ENCODE measurements at regions not wholly inside any gene's neighbourhood (a gene's known extent, or its start where the extent isn't known, plus 50 kb on each side); places are given as distances from the start of the nearest gene placed in this dataset.
A peak's percentile ranks its signal among the peaks of the same experiment; 100 is the strongest.

- TF ChIP-seq POLR2AphosphoS5 (IDR thresholded peaks at IDR 0.05; ENCODE audit: low read depth) (no peak), EZH2 (IDR thresholded peaks at IDR 0.05; ENCODE audit: low read depth, unreplicated experiment) (no peak), ZNF114 (CRISPR knock-in tag; IDR thresholded peaks at IDR 0.05) (no peak), NANOG (IDR thresholded peaks at IDR 0.05; ENCODE audit: borderline replicate concordance) (no peak), CREB1 (CRISPR knock-in tag; IDR thresholded peaks at IDR 0.05; ENCODE audit: low read depth) (no peak), JUNB (IDR thresholded peaks at IDR 0.05; ENCODE audit: unreplicated experiment) (no peak), ZNF331 (CRISPR knock-in tag; IDR thresholded peaks at IDR 0.05; ENCODE audit: low read depth) (no peak), EZH2phosphoT487 (IDR thresholded peaks at IDR 0.05; ENCODE audit: unreplicated experiment) (no peak), CTCF (conservative IDR thresholded peaks at IDR 0.05; ENCODE audit: low read depth in 2 of 2) (no peak), STAT1 (IDR thresholded peaks at IDR 0.05; ENCODE audit: unreplicated experiment) (no peak)
- TF ChIP-seq, protein P1, sequence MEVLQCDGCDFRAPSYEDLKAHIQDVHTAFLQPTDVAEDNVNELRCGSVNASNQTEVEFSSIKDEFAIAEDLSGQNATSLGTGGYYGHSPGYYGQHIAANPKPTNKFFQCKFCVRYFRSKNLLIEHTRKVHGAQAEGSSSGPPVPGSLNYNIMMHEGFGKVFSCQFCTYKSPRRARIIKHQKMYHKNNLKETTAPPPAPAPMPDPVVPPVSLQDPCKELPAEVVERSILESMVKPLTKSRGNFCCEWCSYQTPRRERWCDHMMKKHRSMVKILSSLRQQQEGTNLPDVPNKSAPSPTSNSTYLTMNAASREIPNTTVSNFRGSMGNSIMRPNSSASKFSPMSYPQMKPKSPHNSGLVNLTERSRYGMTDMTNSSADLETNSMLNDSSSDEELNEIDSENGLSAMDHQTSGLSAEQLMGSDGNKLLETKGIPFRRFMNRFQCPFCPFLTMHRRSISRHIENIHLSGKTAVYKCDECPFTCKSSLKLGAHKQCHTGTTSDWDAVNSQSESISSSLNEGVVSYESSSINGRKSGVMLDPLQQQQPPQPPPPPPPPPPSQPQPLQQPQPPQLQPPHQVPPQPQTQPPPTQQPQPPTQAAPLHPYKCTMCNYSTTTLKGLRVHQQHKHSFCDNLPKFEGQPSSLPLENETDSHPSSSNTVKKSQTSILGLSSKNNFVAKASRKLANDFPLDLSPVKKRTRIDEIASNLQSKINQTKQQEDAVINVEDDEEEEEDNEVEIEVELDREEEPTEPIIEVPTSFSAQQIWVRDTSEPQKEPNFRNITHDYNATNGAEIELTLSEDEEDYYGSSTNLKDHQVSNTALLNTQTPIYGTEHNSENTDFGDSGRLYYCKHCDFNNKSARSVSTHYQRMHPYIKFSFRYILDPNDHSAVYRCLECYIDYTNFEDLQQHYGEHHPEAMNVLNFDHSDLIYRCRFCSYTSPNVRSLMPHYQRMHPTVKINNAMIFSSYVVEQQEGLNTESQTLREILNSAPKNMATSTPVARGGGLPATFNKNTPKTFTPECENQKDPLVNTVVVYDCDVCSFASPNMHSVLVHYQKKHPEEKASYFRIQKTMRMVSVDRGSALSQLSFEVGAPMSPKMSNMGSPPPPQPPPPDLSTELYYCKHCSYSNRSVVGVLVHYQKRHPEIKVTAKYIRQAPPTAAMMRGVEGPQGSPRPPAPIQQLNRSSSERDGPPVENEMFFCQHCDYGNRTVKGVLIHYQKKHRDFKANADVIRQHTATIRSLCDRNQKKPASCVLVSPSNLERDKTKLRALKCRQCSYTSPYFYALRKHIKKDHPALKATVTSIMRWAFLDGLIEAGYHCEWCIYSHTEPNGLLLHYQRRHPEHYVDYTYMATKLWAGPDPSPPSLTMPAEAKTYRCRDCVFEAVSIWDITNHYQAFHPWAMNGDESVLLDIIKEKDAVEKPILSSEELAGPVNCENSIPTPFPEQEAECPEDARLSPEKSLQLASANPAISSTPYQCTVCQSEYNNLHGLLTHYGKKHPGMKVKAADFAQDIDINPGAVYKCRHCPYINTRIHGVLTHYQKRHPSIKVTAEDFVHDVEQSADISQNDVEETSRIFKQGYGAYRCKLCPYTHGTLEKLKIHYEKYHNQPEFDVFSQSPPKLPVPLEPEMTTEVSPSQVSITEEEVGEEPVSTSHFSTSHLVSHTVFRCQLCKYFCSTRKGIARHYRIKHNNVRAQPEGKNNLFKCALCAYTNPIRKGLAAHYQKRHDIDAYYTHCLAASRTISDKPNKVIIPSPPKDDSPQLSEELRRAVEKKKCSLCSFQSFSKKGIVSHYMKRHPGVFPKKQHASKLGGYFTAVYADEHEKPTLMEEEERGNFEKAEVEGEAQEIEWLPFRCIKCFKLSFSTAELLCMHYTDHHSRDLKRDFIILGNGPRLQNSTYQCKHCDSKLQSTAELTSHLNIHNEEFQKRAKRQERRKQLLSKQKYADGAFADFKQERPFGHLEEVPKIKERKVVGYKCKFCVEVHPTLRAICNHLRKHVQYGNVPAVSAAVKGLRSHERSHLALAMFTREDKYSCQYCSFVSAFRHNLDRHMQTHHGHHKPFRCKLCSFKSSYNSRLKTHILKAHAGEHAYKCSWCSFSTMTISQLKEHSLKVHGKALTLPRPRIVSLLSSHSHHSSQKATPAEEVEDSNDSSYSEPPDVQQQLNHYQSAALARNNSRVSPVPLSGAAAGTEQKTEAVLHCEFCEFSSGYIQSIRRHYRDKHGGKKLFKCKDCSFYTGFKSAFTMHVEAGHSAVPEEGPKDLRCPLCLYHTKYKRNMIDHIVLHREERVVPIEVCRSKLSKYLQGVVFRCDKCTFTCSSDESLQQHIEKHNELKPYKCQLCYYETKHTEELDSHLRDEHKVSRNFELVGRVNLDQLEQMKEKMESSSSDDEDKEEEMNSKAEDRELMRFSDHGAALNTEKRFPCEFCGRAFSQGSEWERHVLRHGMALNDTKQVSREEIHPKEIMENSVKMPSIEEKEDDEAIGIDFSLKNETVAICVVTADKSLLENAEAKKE (CRISPR knock-in tag; IDR thresholded peaks at IDR 0.05): no peak
- TF ChIP-seq, protein P2, sequence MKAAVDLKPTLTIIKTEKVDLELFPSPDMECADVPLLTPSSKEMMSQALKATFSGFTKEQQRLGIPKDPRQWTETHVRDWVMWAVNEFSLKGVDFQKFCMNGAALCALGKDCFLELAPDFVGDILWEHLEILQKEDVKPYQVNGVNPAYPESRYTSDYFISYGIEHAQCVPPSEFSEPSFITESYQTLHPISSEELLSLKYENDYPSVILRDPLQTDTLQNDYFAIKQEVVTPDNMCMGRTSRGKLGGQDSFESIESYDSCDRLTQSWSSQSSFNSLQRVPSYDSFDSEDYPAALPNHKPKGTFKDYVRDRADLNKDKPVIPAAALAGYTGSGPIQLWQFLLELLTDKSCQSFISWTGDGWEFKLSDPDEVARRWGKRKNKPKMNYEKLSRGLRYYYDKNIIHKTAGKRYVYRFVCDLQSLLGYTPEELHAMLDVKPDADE (IDR thresholded peaks at IDR 0.05): no peak
- TF ChIP-seq, protein P3, sequence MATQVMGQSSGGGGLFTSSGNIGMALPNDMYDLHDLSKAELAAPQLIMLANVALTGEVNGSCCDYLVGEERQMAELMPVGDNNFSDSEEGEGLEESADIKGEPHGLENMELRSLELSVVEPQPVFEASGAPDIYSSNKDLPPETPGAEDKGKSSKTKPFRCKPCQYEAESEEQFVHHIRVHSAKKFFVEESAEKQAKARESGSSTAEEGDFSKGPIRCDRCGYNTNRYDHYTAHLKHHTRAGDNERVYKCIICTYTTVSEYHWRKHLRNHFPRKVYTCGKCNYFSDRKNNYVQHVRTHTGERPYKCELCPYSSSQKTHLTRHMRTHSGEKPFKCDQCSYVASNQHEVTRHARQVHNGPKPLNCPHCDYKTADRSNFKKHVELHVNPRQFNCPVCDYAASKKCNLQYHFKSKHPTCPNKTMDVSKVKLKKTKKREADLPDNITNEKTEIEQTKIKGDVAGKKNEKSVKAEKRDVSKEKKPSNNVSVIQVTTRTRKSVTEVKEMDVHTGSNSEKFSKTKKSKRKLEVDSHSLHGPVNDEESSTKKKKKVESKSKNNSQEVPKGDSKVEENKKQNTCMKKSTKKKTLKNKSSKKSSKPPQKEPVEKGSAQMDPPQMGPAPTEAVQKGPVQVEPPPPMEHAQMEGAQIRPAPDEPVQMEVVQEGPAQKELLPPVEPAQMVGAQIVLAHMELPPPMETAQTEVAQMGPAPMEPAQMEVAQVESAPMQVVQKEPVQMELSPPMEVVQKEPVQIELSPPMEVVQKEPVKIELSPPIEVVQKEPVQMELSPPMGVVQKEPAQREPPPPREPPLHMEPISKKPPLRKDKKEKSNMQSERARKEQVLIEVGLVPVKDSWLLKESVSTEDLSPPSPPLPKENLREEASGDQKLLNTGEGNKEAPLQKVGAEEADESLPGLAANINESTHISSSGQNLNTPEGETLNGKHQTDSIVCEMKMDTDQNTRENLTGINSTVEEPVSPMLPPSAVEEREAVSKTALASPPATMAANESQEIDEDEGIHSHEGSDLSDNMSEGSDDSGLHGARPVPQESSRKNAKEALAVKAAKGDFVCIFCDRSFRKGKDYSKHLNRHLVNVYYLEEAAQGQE (IDR thresholded peaks at IDR 0.05; ENCODE audit: unreplicated experiment): no peak
- Histone ChIP-seq H3K27me3 (ENCODE audit: insufficient read depth) (no peaks in the 10 kb centered on the region), H3K4me1 (ENCODE audit: insufficient read depth) (no peaks in the 10 kb centered on the region; the same call in 1 of the 2 replicates), H3K4me2 (no peak overlapping the region), H3K27ac (ENCODE audit: low read depth) (no peak overlapping the region), H3K9me2 (ENCODE audit: insufficient read depth) (no peaks in the 10 kb centered on the region; the same call in 1 of the 2 replicates), H3K36me3 (ENCODE audit: insufficient read depth) (no peaks in the 10 kb centered on the region), H3K79me2 (replicated peaks; ENCODE audit: insufficient read depth) (no peaks in the 10 kb centered on the region), H3F3A (replicated peaks; ENCODE audit: low read depth) (no peaks in the 10 kb centered on the region), H4K20me1 (replicated peaks; ENCODE audit: insufficient read depth) (no peaks in the 10 kb centered on the region), H3K4me3 (no peak overlapping the region), H2AFZ (peak overlapping the region; percentile 63; the same call in 1 of the 2 replicates)
- no peaks in the 10 kb centered on the region; the same call in 2 of the 3 replicates for H3K9me3 Mint-ChIP-seq
- no peaks in the 10 kb centered on the region for H3K27me3 Mint-ChIP-seq (ENCODE audit: insufficient read depth, low read depth, poor library complexity)
- H3K36me3 Mint-ChIP-seq (ENCODE audit: low read depth): no peaks in the 10 kb centered on the region
- no peak overlapping the region for H3K27ac Mint-ChIP-seq
- no peak overlapping the region for H3K4me3 Mint-ChIP-seq
- DNase-seq (ENCODE audit: low spot score): no peak
- no peak for ATAC-seq
- peaks cover 4% of the 10 kb centered on the region; the same call in 2 of the 3 replicates for H3K4me1 Mint-ChIP-seq
These were observed 78.7 kb upstream of the TGFBR2 start for GRCh38 chr3:30527720-30528119.

Measured in GM23338 (cell line).